KMS-11 (cell line): ENCODE measurements at regions not wholly inside any gene's neighbourhood (a gene's known extent, or its start where the extent isn't known, plus 50 kb on each side); places are given as distances from the start of the nearest gene placed in this dataset.
A peak's percentile ranks its signal among the peaks of the same experiment; 100 is the strongest.

ENCODE experiments used
- H2AFZ ChIP-seq: fragments of 200-600 bp; sonication (generic); 2 replicates; pipeline ENCODE4 v1.6.1; 2016; ENCODE audit warnings: antibody characterized with exemption, mixed run types, low read depth
- H3K27ac ChIP-seq: fragments of 200-600 bp; sonication (generic); 2 replicates; pipeline ENCODE4 v1.6.1; 2016; ENCODE audit warnings: mild to moderate bottlenecking, mixed run types
- H3K27me3 ChIP-seq: fragments of 200-600 bp; sonication (generic); 2 replicates; pipeline ENCODE4 v1.6.1; 2017; ENCODE audit warnings: mild to moderate bottlenecking, low read depth, mixed run types, moderate library complexity; ENCODE audit not compliant: insufficient read depth
- H3K36me3 ChIP-seq: fragments of 200-600 bp; sonication (generic); 2 replicates; pipeline ENCODE4 v1.6.1; 2017; ENCODE audit warnings: mild to moderate bottlenecking, mixed run types; ENCODE audit not compliant: insufficient read depth
- H3K4me1 ChIP-seq: fragments of 200-600 bp; sonication (generic); 2 replicates; pipeline ENCODE4 v1.6.1; 2016; ENCODE audit warnings: mild to moderate bottlenecking, low read depth, mixed run types; ENCODE audit not compliant: poor library complexity, severe bottlenecking
- H3K4me2 ChIP-seq: fragments of 200-600 bp; sonication (generic); 2 replicates; pipeline ENCODE4 v1.7.0; 2016; ENCODE audit warnings: mild to moderate bottlenecking, mixed run types
- H3K4me3 ChIP-seq: fragments of 200-600 bp; sonication (generic); IDR thresholded peaks from 2 replicates; pipeline ENCODE4 v1.6.1; 2017; ENCODE audit warnings: low read depth, low read length, mixed read lengths; ENCODE audit not compliant: insufficient read depth
- H3K79me2 ChIP-seq: fragments of 200-600 bp; sonication (generic); 2 replicates; pipeline ENCODE4 v1.6.1; 2016; ENCODE audit warnings: low read depth, mixed run types; ENCODE audit not compliant: insufficient read depth
- H3K9ac ChIP-seq: fragments of 200-600 bp; sonication (generic); 2 replicates; pipeline ENCODE4 v1.6.1; 2016; ENCODE audit warnings: mild to moderate bottlenecking, mixed run types
- H4K20me1 ChIP-seq: fragments of 200-600 bp; sonication (generic); 2 replicates; pipeline ENCODE4 v1.6.1; 2016; ENCODE audit warnings: mild to moderate bottlenecking, mixed run types; ENCODE audit not compliant: insufficient read depth
- CTCF ChIP-seq: fragments of 200-600 bp; sonication (generic); conservative IDR thresholded peaks from 2 replicates; pipeline ENCODE4 v1.6.1; 2017; ENCODE audit warnings: low read depth, mild to moderate bottlenecking, antibody characterized with exemption, low read length, moderate library complexity, mixed read lengths

- H3K36me3 ChIP-seq: no peaks in the 10 kb centered on the region
- H4K20me1 ChIP-seq: no peaks in the 10 kb centered on the region
- no peak overlapping the region for H2AFZ ChIP-seq
- no peak overlapping the region for H3K27ac ChIP-seq
- no peaks in the 10 kb centered on the region for H3K79me2 ChIP-seq
- TF ChIP-seq CTCF: no peak
- H3K27me3 ChIP-seq: no peaks in the 10 kb centered on the region
- H3K4me2 ChIP-seq: no peak overlapping the region
- no peak overlapping the region for H3K4me3 ChIP-seq
- no peaks in the 10 kb centered on the region for H3K4me1 ChIP-seq
- H3K9ac ChIP-seq: no peak overlapping the region
Measured at GRCh38 chr16:82370282-82370681, 200.3 kb upstream of the MPHOSPH6 start.

GRCh38 chr16:82368041-82368440 is 198.0 kb upstream of the MPHOSPH6 start:
- no peaks in the 10 kb centered on the region for H3K27me3 ChIP-seq
- H3K9ac ChIP-seq: no peak overlapping the region
- H4K20me1 ChIP-seq: no peaks in the 10 kb centered on the region
- no peak overlapping the region for H3K27ac ChIP-seq
- H2AFZ ChIP-seq: no peak overlapping the region
- no peak overlapping the region for H3K4me2 ChIP-seq
- H3K36me3 ChIP-seq: no peaks in the 10 kb centered on the region
- H3K4me1 ChIP-seq: no peaks in the 10 kb centered on the region
- no peak overlapping the region for H3K4me3 ChIP-seq
- peak; percentile 31; the same call in 1 of the 2 replicates for TF ChIP-seq CTCF
- no peaks in the 10 kb centered on the region for H3K79me2 ChIP-seq

- Histone ChIP-seq H3K27ac (no peak overlapping the region), H3K4me2 (no peak overlapping the region), H3K27me3 (no peaks in the 10 kb centered on the region), H3K36me3 (no peaks in the 10 kb centered on the region), H3K9ac (no peak overlapping the region), H2AFZ (no peak overlapping the region), H3K79me2 (no peaks in the 10 kb centered on the region), H3K4me1 (no peaks in the 10 kb centered on the region), H3K4me3 (no peak overlapping the region), H4K20me1 (no peaks in the 10 kb centered on the region)
- TF ChIP-seq CTCF: no peak
Measured at GRCh38 chr16:82366462-82366861, 196.4 kb upstream of the MPHOSPH6 start.

GRCh38 chr16:82364690-82365089 is 194.7 kb upstream of the MPHOSPH6 start:
- Histone ChIP-seq H3K27me3 (no peaks in the 10 kb centered on the region), H3K79me2 (no peaks in the 10 kb centered on the region), H3K27ac (no peak overlapping the region), H3K9ac (no peak overlapping the region), H3K4me2 (no peak overlapping the region), H3K4me3 (no peak overlapping the region), H2AFZ (no peak overlapping the region), H3K4me1 (no peaks in the 10 kb centered on the region), H4K20me1 (no peaks in the 10 kb centered on the region), H3K36me3 (no peaks in the 10 kb centered on the region)
- no peak for TF ChIP-seq CTCF
